Activated T-helper 1 cell treated with anti-CD3 and anti-CD28 coated beads, Interleukin-12 subunit alpha, Interleukin-12 subunit beta, Interleukin-2, Interleukin-4 antibody, amounts not matched to agents 30 ng/mL and 10 ng/mL and 1 ng/mL, durations not matched to agents 14 hours and 24 hours and 36 hours (primary cell): ENCODE measurements at regions not wholly inside any gene's neighbourhood (a gene's known extent, or its start where the extent isn't known, plus 50 kb on each side); places are given as distances from the start of the nearest gene placed in this dataset.

Experiments
- DNase-seq: peaks from one replicate; pipeline ENCODE4 v3.0.0; 2021; ENCODE audit warnings: low spot score
- H3K27ac Mint-ChIP-seq: one replicate; pipeline ENCODE4 v1.8.0; 2021; ENCODE audit warnings: mild to moderate bottlenecking, mixed read lengths
- H3K27me3 Mint-ChIP-seq: one replicate; pipeline ENCODE4 v1.8.0; 2022; ENCODE audit warnings: mild to moderate bottlenecking, moderate library complexity, mixed read lengths; ENCODE audit not compliant: insufficient read depth
- H3K36me3 Mint-ChIP-seq: one replicate; pipeline ENCODE4 v1.8.0; 2021; ENCODE audit warnings: low read depth, mixed read lengths
- H3K4me1 Mint-ChIP-seq: one replicate; pipeline ENCODE4 v1.8.0; 2021; ENCODE audit warnings: low read depth, mixed read lengths
- H3K4me3 Mint-ChIP-seq: one replicate; pipeline ENCODE4 v1.8.0; 2021; ENCODE audit warnings: mild to moderate bottlenecking, moderate library complexity, mixed read lengths
- H3K9me3 Mint-ChIP-seq: one replicate; pipeline ENCODE4 v1.8.0; 2021; ENCODE audit warnings: mixed read lengths
- intact Hi-C: fragments of 100-400 bp; cut with micrococcal nuclease; formaldehyde crosslinking; loops from one replicate; pipeline ENCODE4 v1.15.1; 2024

DNA sequence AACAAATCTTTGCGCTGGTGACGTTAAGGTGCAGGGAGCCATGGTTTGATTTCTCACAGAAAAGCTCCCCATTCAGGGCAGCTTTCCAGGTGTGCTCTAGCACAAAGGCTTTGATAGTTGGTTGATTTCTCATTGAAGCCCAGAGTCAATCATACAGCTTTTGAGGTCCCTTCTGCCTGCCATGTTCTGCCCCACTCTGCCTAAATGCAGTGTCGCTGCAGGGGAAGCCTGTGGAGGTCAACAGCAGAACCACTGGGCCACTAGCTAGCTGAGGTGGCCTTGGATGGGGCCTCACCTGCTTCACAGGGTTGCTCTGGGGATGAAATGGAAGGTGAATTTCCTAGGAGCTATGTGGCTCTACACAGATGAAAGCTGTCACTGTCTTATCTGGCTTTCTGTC lies 278.3 kb downstream of the TLE3 start:
- DNase-seq, result no peak
- Mint-ChIP-seq H3K27me3 (peaks cover 16% of the 10 kb centered on the region), H3K4me3 (no peak overlapping the region), H3K9me3 (no peaks in the 10 kb centered on the region), H3K36me3 (peaks cover 1% of the 10 kb centered on the region), H3K4me1 (no peaks in the 10 kb centered on the region), H3K27ac (no peak overlapping the region)
- intact Hi-C loops, result no loop called here

DNA sequence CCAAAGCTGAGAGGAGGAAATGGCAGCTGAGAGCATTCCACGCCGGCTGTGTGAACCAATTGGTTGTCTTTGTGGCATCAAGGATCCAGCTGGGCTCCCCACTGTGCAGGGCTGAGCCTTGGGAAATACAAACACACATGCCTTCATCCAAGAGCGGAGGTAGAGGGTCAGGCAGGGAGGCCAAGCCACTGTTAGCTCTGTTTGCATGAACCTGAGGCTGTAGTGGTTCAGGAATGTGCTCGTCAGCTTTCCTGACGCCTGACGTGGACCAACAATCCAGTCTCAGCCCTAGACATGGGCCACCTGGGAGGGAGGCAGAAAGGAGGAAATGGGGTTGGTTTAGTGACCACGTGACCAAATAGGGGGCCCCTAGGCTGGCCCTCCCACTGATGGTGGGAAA lies 276.9 kb downstream of the TLE3 start:
- H3K27me3 Mint-ChIP-seq, result peaks cover 25% of the 10 kb centered on the region
- no peak overlapping the region for H3K27ac Mint-ChIP-seq
- no peaks in the 10 kb centered on the region for H3K9me3 Mint-ChIP-seq
- intact Hi-C loops, result no loop called here
- no peak overlapping the region for H3K4me3 Mint-ChIP-seq
- DNase-seq, result no peak
- peaks cover 1% of the 10 kb centered on the region for H3K36me3 Mint-ChIP-seq
- H3K4me1 Mint-ChIP-seq, result no peaks in the 10 kb centered on the region

GRCh38 chr15:69823223-69823907 lies 274.4 kb downstream of the TLE3 start:
- H3K4me1 Mint-ChIP-seq, result no peaks in the 10 kb centered on the region
- H3K4me3 Mint-ChIP-seq, result no peak overlapping the region
- no peaks in the 10 kb centered on the region for H3K36me3 Mint-ChIP-seq
- H3K9me3 Mint-ChIP-seq, result no peaks in the 10 kb centered on the region
- H3K27ac Mint-ChIP-seq, result no peak overlapping the region
- no peak for DNase-seq
- H3K27me3 Mint-ChIP-seq, result peaks cover 31% of the 10 kb centered on the region
- intact Hi-C loops, result no loop called here

DNA sequence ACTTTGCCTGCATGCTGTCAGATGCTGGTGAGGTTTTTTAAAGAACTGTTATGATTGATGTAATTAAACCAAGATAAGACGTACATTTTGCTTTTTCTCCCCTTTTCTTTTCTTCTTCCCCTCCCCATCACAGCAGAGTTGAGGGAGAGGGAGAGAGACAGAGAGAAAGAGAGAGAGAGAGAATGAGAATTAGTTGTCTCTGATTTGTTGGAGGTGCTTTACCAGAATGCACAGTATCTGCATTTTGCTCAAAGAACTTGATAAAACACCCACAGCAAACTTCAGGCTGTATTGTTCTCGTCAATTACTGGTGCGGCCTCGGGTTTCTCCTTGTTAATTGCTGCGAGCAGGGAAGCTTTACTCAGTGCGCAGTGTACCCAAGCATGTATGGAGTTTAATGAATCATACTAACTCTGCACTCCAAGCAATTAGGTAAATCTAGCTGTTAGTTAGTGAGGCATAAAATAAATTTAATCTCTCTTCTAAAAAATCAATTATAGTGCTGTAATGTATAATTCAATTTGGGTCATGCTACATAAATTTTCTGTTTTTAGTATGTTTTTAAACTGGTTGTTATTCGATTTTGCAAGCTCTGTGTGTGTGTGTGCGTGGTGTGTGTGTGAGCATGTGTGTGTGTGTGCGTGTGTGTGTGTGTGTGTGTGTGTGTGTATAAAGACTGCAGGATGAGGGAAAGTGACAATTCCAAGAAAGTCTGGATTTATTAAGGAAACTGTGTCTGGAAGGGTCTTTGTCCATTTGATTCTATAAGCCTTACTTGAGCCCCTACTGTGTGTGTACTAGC lies 273.4 kb downstream of the TLE3 start:
- no peaks in the 10 kb centered on the region for H3K9me3 Mint-ChIP-seq
- H3K27me3 Mint-ChIP-seq, result peaks cover 32% of the 10 kb centered on the region
- no peak overlapping the region for H3K4me3 Mint-ChIP-seq
- no peak overlapping the region for H3K27ac Mint-ChIP-seq
- intact Hi-C loops, result no loop called here
- no peaks in the 10 kb centered on the region for H3K4me1 Mint-ChIP-seq
- no peak for DNase-seq
- H3K36me3 Mint-ChIP-seq, result no peaks in the 10 kb centered on the region

DNA sequence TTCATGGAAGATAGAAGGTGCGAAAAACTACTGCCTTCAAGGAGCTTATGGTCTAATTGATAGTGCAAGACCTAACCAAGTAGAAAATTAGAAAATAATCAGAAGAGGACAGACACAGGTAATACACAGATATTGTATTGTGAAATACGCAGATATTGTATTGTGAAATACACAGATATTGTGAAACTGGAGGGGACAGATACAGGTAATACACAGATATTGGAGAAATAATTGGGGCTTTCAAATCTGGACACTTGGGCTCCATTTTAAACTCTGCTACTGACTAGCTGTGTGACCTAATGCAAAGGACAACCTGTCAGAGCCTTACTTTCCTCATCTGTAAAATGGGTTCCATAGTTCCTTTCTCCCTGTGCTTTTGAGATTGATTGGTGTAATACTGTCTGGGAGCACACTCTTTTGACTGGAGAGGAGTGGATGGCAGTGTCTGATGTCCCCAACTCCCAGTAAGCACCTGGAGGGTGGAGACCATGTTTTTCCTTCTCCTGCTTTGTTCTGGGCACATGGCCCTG lies 272.8 kb downstream of the TLE3 start:
- Mint-ChIP-seq H3K27me3 (peaks cover 32% of the 10 kb centered on the region), H3K27ac (no peak overlapping the region), H3K36me3 (no peaks in the 10 kb centered on the region), H3K4me3 (no peak overlapping the region), H3K9me3 (no peaks in the 10 kb centered on the region), H3K4me1 (no peaks in the 10 kb centered on the region)
- no peak for DNase-seq
- intact Hi-C loops, result no loop called here

DNA sequence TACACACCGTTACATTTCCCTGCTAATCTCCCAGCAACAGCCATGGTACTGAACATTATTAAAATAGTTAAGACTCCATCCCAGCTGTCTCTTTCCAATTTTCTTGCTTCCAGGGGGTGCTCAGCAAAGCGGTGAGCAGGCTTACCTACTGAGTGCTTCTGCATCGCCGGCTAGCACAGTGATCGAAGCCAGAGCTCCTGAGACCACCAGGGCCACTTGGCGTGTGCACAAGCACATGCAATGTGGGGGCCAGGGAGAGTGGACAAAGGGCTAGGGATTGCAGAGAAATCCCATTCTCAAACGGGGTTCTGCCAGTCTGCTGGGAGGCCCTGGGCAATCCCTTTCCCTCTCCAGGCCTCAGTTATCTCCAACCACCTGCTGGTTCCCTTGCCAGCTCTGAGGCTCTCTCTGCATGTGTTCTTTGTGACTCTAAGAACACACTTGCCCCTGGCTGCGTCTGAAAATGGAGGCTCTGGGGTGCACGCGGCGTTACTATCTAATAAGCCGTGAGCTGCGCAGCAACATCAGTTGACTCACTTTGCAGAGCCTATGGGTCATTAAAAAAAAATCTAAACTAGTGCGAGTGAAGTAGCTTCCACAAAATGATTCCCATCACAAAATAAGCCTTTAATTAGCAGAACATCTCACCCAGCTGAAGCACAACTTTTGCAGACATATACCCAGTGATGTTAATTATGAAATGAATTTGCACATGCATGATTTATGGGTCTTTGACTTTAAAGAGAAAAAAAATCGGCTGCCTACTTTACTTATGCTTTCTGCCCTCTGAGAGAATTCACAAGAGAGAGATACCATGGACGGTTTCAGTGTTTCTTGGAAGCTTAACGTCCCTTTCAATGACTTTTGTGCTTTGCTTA lies 271.5 kb downstream of the TLE3 start:
- H3K4me3 Mint-ChIP-seq, result no peak overlapping the region
- H3K4me1 Mint-ChIP-seq, result no peaks in the 10 kb centered on the region
- no peaks in the 10 kb centered on the region for H3K9me3 Mint-ChIP-seq
- intact Hi-C loops, result no loop called here
- H3K27ac Mint-ChIP-seq, result no peak overlapping the region
- DNase-seq, result no peak
- peaks cover 32% of the 10 kb centered on the region for H3K27me3 Mint-ChIP-seq
- H3K36me3 Mint-ChIP-seq, result no peaks in the 10 kb centered on the region

- no peaks in the 10 kb centered on the region for H3K9me3 Mint-ChIP-seq
- H3K27ac Mint-ChIP-seq, result no peak overlapping the region
- no peak for DNase-seq
- H3K4me1 Mint-ChIP-seq, result no peaks in the 10 kb centered on the region
- H3K27me3 Mint-ChIP-seq, result peaks cover 35% of the 10 kb centered on the region
- no peaks in the 10 kb centered on the region for H3K36me3 Mint-ChIP-seq
- H3K4me3 Mint-ChIP-seq, result no peak overlapping the region
- intact Hi-C loops, result no loop called here
Measured at GRCh38 chr15:69826819-69827175, 270.9 kb downstream of the TLE3 start.

DNA sequence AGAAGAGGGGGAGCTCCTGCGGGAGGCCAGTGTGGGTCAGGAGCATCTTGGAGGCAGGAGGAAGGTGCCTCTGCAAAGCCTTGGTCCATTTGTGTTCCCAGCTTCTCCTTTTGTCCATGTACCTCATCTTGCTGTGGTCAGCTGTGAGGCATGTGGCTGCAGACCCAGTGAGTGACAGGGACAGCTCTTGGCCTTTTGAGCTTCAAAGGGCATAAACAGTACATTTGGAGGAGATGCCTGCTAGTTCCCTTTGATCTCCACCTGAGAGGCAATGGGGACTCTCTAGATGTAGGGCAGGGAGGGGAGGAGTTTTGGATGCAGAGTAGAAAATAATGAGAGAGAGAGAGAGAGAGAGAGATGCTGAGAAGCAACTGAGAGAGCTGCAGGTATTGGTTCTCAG lies 270.0 kb downstream of the TLE3 start:
- H3K27me3 Mint-ChIP-seq, result peaks cover 35% of the 10 kb centered on the region

GRCh38 chr15:69828181-69828828 lies 269.4 kb downstream of the TLE3 start:
- Mint-ChIP-seq H3K36me3 (no peaks in the 10 kb centered on the region), H3K27me3 (peaks cover 33% of the 10 kb centered on the region), H3K9me3 (no peaks in the 10 kb centered on the region), H3K4me3 (no peak overlapping the region), H3K27ac (no peak overlapping the region), H3K4me1 (no peaks in the 10 kb centered on the region)
- no peak for DNase-seq
- intact Hi-C loops, result no loop called here

More for the DNA sequence above, 270.0 kb downstream of the TLE3 start:
- intact Hi-C loops, result no loop called here
- H3K4me1 Mint-ChIP-seq, result no peaks in the 10 kb centered on the region
- no peak overlapping the region for H3K27ac Mint-ChIP-seq
- H3K4me3 Mint-ChIP-seq, result no peak overlapping the region
- no peak for DNase-seq
- no peaks in the 10 kb centered on the region for H3K9me3 Mint-ChIP-seq
- H3K36me3 Mint-ChIP-seq, result no peaks in the 10 kb centered on the region

DNA sequence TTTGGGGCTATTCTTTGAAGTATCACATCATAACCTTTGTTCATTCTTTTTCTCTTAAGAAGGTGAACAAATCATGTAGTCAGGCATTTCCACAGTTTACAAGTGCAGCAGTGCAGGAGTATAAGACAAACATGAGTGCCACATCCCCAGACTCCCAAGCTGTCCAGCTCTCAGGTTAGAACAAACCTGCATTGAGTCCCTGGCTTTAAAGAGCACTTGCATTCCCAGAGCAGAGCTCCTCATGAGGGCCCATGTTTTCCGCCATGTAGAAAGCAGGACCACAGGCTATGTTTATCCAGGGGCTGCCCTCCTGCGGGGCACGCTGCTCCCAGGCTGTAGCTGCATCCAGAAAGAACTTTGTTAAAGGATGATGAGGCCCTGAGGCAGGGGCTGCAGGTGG lies 267.7 kb downstream of the TLE3 start:
- Mint-ChIP-seq H3K9me3 (no peaks in the 10 kb centered on the region), H3K27ac (no peak overlapping the region), H3K36me3 (no peaks in the 10 kb centered on the region), H3K4me1 (no peaks in the 10 kb centered on the region), H3K4me3 (no peak overlapping the region), H3K27me3 (peaks cover 33% of the 10 kb centered on the region)
- no peak for DNase-seq
- intact Hi-C loops, result no loop called here

DNA sequence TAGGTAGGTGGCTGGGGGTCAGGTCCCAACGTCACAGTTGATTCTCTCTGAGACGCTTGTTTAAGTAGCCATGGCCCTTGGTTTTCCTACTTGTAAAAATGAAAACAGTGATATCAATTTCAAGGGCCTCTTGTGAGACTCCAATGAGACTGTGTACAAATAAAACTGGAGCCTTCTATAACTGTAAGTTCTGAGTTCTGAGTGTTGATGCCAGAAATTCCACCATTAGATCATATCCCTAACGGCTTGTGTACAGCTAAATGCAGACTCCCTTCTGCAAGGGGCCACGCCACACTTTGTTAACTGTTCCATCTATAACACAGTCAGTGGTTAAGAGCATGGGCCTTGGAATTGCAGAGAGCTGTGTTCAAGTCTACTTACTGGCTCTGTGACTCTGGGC lies 267.3 kb downstream of the TLE3 start:
- no peaks in the 10 kb centered on the region for H3K36me3 Mint-ChIP-seq
- H3K27me3 Mint-ChIP-seq, result peaks cover 32% of the 10 kb centered on the region
- H3K4me3 Mint-ChIP-seq, result no peak overlapping the region
- DNase-seq, result no peak
- intact Hi-C loops, result no loop called here
- no peaks in the 10 kb centered on the region for H3K9me3 Mint-ChIP-seq
- H3K4me1 Mint-ChIP-seq, result no peaks in the 10 kb centered on the region
- H3K27ac Mint-ChIP-seq, result no peak overlapping the region

DNA sequence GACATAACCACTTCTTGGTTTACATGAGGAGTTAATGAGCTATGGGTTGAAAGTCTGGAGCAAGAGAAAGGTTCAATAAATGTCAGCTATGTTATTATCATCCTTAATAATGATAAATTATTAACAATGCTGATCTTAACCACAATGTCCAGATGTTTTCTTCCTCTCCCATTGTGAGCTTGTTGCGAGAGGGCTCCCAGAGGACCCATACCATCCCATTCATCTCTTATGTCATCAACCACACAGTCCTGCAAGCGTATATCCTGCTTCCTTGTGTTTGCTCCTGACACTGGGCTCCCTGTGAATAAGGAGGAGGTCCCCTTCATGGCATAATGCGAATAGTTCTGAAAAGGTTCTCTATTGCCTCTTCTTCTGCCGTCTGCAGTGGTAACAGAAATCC lies 266.8 kb downstream of the TLE3 start:
- H3K9me3 Mint-ChIP-seq, result no peaks in the 10 kb centered on the region
- no peak overlapping the region for H3K27ac Mint-ChIP-seq
- H3K4me1 Mint-ChIP-seq, result no peaks in the 10 kb centered on the region
- no peak for DNase-seq
- peaks cover 27% of the 10 kb centered on the region for H3K27me3 Mint-ChIP-seq
- no peaks in the 10 kb centered on the region for H3K36me3 Mint-ChIP-seq
- H3K4me3 Mint-ChIP-seq, result no peak overlapping the region
- intact Hi-C loops, result no loop called here
